ENCODE measurements at regions not wholly inside any gene's neighbourhood (a gene's known extent, or its start where the extent isn't known, plus 50 kb on each side); places are given as distances from the start of the nearest gene placed in this dataset.

GRCh38 chr1:82343381-82343780 is 542.6 kb downstream of the ADGRL2 start:
- Histone ChIP-seq H3K36me3 (ENCODE audit: low read depth) (no peaks in the 10 kb centered on the region), H3K9me3 (ENCODE audit: severe bottlenecking) (no peaks in the 10 kb centered on the region), H3K27me3 (ENCODE audit: insufficient read depth, poor library complexity, severe bottlenecking) (no peaks in the 10 kb centered on the region), H3K4me1 (ENCODE audit: insufficient read depth, poor library complexity, severe bottlenecking) (no peaks in the 10 kb centered on the region), H3K4me3 (ENCODE audit: severe bottlenecking) (no peak overlapping the region), H3K27ac (ENCODE audit: poor library complexity, severe bottlenecking) (no peak overlapping the region)
- ATAC-seq (ENCODE audit: low read depth) (no peak), DNase-seq (ENCODE audit: low spot score) (no peak)
- TF ChIP-seq CTCF (IDR thresholded peaks at IDR 0.05; ENCODE audit: poor library complexity, severe bottlenecking) = no peak

DNA sequence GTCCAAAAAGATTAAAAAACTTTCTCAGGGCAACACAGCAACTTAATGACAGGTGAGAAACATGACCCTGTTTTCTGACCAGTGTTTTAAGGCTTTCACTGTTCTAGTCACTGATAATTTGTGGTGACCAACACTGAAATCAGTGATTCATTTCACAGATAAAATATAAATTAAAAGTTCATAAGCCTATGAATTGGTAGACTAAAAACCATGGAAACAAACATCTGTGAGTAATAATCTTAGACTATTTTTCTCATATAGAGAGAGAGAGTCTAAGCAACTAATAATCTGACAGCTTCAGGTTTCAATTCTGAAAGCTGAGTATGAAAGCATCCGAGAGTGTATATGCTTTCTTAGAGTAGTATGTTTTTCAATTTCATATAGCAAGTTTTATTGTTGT is 536.9 kb downstream of the ADGRL2 start:
- Histone ChIP-seq H3K36me3 (ENCODE audit: low read depth) (no peaks in the 10 kb centered on the region), H3K4me1 (ENCODE audit: insufficient read depth, poor library complexity, severe bottlenecking) (no peaks in the 10 kb centered on the region), H3K9me3 (ENCODE audit: severe bottlenecking) (no peaks in the 10 kb centered on the region), H3K4me3 (ENCODE audit: severe bottlenecking) (no peak overlapping the region), H3K27ac (ENCODE audit: poor library complexity, severe bottlenecking) (no peak overlapping the region), H3K27me3 (ENCODE audit: insufficient read depth, poor library complexity, severe bottlenecking) (no peaks in the 10 kb centered on the region)
- TF ChIP-seq CTCF (IDR thresholded peaks at IDR 0.05; ENCODE audit: poor library complexity, severe bottlenecking) = no peak
- DNase-seq (ENCODE audit: low spot score) (no peak), ATAC-seq (ENCODE audit: low read depth) (no peak)

DNA sequence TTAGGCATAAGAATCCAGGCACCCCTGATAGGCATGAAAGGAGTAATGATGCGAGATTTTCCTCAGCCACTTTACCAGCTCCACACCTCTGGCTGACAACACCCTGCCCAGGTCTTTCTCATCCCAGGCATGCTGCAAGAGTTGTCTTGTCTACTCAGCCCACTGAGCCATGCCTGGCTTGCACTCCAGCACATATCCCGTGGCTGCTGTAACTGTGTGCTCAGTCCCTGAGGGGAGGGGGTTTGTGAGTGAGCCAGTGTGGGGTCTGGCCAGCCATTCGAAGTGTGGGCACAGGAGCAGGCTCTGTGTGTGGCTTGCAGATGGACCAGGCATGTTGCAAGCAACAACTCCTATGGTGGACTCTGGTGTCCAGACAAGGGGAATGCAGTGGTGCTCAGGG is 529.6 kb downstream of the ADGRL2 start:
- Histone ChIP-seq H3K9me3 (ENCODE audit: severe bottlenecking) (no peaks in the 10 kb centered on the region), H3K4me3 (ENCODE audit: severe bottlenecking) (no peak overlapping the region), H3K36me3 (ENCODE audit: low read depth) (no peaks in the 10 kb centered on the region), H3K27me3 (ENCODE audit: insufficient read depth, poor library complexity, severe bottlenecking) (no peaks in the 10 kb centered on the region), H3K27ac (ENCODE audit: poor library complexity, severe bottlenecking) (no peak overlapping the region), H3K4me1 (ENCODE audit: insufficient read depth, poor library complexity, severe bottlenecking) (no peaks in the 10 kb centered on the region)
- no peak for TF ChIP-seq CTCF (IDR thresholded peaks at IDR 0.05; ENCODE audit: poor library complexity, severe bottlenecking)
- DNase-seq (ENCODE audit: low spot score) (no peak), ATAC-seq (ENCODE audit: low read depth) (no peak)

GRCh38 chr1:82329226-82329625 is 528.5 kb downstream of the ADGRL2 start:
- DNase-seq (ENCODE audit: low spot score) = no peak
- Histone ChIP-seq H3K4me1 (ENCODE audit: insufficient read depth, poor library complexity, severe bottlenecking) (no peaks in the 10 kb centered on the region), H3K27ac (ENCODE audit: poor library complexity, severe bottlenecking) (no peak overlapping the region), H3K27me3 (ENCODE audit: insufficient read depth, poor library complexity, severe bottlenecking) (no peaks in the 10 kb centered on the region), H3K4me3 (ENCODE audit: severe bottlenecking) (no peak overlapping the region), H3K9me3 (ENCODE audit: severe bottlenecking) (no peaks in the 10 kb centered on the region), H3K36me3 (ENCODE audit: low read depth) (no peaks in the 10 kb centered on the region)
- ATAC-seq (ENCODE audit: low read depth) = no peak
- no peak for TF ChIP-seq CTCF (IDR thresholded peaks at IDR 0.05; ENCODE audit: poor library complexity, severe bottlenecking)

- Histone ChIP-seq H3K4me3 (ENCODE audit: severe bottlenecking) (no peak overlapping the region), H3K9me3 (ENCODE audit: severe bottlenecking) (no peaks in the 10 kb centered on the region), H3K27me3 (ENCODE audit: insufficient read depth, poor library complexity, severe bottlenecking) (no peaks in the 10 kb centered on the region)
These were observed 522.6 kb downstream of the ADGRL2 start for GRCh38 chr1:82323144-82323841.

More at GRCh38 chr1:82323144-82323841, 522.6 kb downstream of the ADGRL2 start:
- Histone ChIP-seq H3K27ac (ENCODE audit: poor library complexity, severe bottlenecking) (peak overlapping the region; percentile 95), H3K36me3 (ENCODE audit: low read depth) (no peaks in the 10 kb centered on the region), H3K4me1 (ENCODE audit: insufficient read depth, poor library complexity, severe bottlenecking) (peaks cover 46% of the 10 kb centered on the region)
- DNase-seq (ENCODE audit: low spot score) (no peak), ATAC-seq (ENCODE audit: low read depth) (peak; percentile 28; the same call in 1 of the 3 replicates)
- no peak for TF ChIP-seq CTCF (IDR thresholded peaks at IDR 0.05; ENCODE audit: poor library complexity, severe bottlenecking)
